Spleen (tissue), 7 donors: ENCODE measurements at regions not wholly inside any gene's neighbourhood (a gene's known extent, or its start where the extent isn't known, plus 50 kb on each side); places are given as distances from the start of the nearest gene placed in this dataset.

Experiments
- CTCF ChIP-seq, 11 experiments: fragments of 200-600 bp in 7 of 11; fragments of 450-650 bp in 4 of 11; sonication (generic) in 4 of 11; IDR thresholded peaks in 8 of 11; conservative IDR thresholded peaks in 3 of 11; 1 replicate in 7 of 11; 2 replicates in 4 of 11; pipeline versions ENCODE4 v1.4.0 to v1.8.0; 2016 to 2021; ENCODE audit warnings: antibody characterized with exemption in 11 of 11, inconsistent platforms in 4 of 11, mild to moderate bottlenecking in 1 of 11
- POLR2A ChIP-seq, 3 donors: fragments of 450-650 bp; IDR thresholded peaks; one replicate each; pipeline ENCODE4 v1.5.1; 2017; ENCODE audit warnings: antibody characterized with exemption in 3 of 3, mild to moderate bottlenecking in 1 of 3
- donor health status: DM: no; HTN: no; CAD: no; lungs with moderate emphysema.
- donor health status: DM: no; HTN: no; CAD: no.
- donor health status: DM: no; HTN: no; CAD: no.

DNA sequence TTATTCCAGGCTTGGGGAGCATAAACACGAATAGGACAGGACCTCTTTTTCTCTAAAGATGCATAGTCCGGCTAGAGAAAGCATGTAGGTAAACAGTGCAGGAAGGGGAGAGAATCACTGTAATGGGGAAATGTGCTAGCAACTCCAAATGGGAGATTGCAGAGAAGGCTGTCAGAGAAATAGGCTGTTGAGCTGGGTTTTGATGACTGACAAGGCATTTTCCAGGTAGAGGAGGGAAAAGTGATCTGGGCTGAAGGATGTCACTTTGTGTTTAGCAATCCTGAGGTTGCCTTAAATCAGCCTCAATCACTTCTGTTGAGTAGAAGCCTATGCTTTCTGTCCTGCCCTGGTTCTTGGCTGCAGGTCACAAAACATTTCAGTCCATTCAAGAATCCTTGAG is 242.0 kb upstream of the MEIS1 start:
- TF ChIP-seq POLR2A (IDR thresholded peaks at IDR 0.05) (no peak), CTCF (IDR thresholded peaks at IDR 0.05 in 8 of 11, conservative IDR thresholded peaks at IDR 0.05 in 3 of 11) (no peak)
